Psoas muscle (tissue), 7 donors: ENCODE measurements at regions not wholly inside any gene's neighbourhood (a gene's known extent, or its start where the extent isn't known, plus 50 kb on each side); places are given as distances from the start of the nearest gene placed in this dataset.

ENCODE experiments used
- ATAC-seq, 4 donors: fragments of 200-7000 bp; cut with Tn5 transposase; one replicate each; pipeline ENCODE4 v1.9.1; 2020; ENCODE audit warnings: moderate library complexity in 3 of 4, mild to moderate bottlenecking in 2 of 4
- DNase-seq, 2 donors: peaks; one replicate each; pipeline ENCODE4 v3.0.0-alpha.2; 2020
- H3K27ac ChIP-seq: fragments of 200-600 bp; one replicate; pipeline ENCODE4 v1.8.0; 2022
- H3K27me3 ChIP-seq, 3 donors: fragments of 200-600 bp in 1 of 3; one replicate each; pipeline versions ENCODE4 v1.6.1 to v1.8.0; 2013 to 2022; ENCODE audit warnings: low read length in 2 of 3, mild to moderate bottlenecking in 2 of 3, moderate library complexity in 1 of 3; ENCODE audit not compliant: insufficient read depth in 3 of 3
- H3K36me3 ChIP-seq, 2 donors: fragments of 200-600 bp in 1 of 2; one replicate each; pipeline versions ENCODE4 v1.6.1 to v1.8.0; 2013 to 2022; ENCODE audit warnings: low read depth in 1 of 2, mild to moderate bottlenecking in 1 of 2, moderate library complexity in 1 of 2; ENCODE audit not compliant: insufficient read depth in 1 of 2
- H3K4me1 ChIP-seq: fragments of 200-600 bp; one replicate; pipeline ENCODE4 v1.8.0; 2022
- H3K4me3 ChIP-seq: fragments of 200-600 bp; one replicate; pipeline ENCODE4 v1.8.0; 2022; ENCODE audit warnings: mild to moderate bottlenecking
- H3K9me3 ChIP-seq: fragments of 200-600 bp; one replicate; pipeline ENCODE4 v1.8.0; 2022
- CTCF ChIP-seq: fragments of 200-600 bp; IDR thresholded peaks from one replicate; pipeline ENCODE4 v1.8.0; 2022; ENCODE audit warnings: antibody characterized with exemption
- WGBS, 3 donors: extraction: QIAGEN DNeasy Blood & Tissue Kit; methylation state at CpG; one replicate each; pipeline versions ENCODE4 v1.1.6 to v1.1.7; 2013; 5-methylcytosine and 5-hydroxymethylcytosine counted together
- intact Hi-C, 2 donors: fragments of 100-400 bp; cut with DNase I; formaldehyde crosslinking; loops; one replicate each; pipeline versions ENCODE4 v1.11.0 to v1.14.2; 2022
- donor health status: healthy with polysubstance abuse.
- donor health status: DM: no; HTN: no; CAD: no; lungs with moderate emphysema.
- donor health status: Bipolar disorder and iron deficiency.
- donor health status: healthy.
- donor health status: DM: yes; HTN: yes; CAD: no.
- donor health status: DM: no; HTN: no; CAD: no.
- donor health status: DM: yes; HTN: yes; CAD: no.

GRCh38 chr21:35770101-35770945 is 290.0 kb downstream of the SETD4 start:
- TF ChIP-seq CTCF: no peak
- ATAC-seq: no peak
- Histone ChIP-seq H3K4me3 (no peak overlapping the region), H3K9me3 (no peaks in the 10 kb centered on the region), H3K27me3 (peaks cover 0 to 5% (median 0%) of the 10 kb centered on the region in 3 donors), H3K4me1 (no peaks in the 10 kb centered on the region), H3K27ac (no peak overlapping the region), H3K36me3 (no peaks in the 10 kb centered on the region)
- DNase-seq: no peak
- intact Hi-C loops: no loop called here
- WGBS, 3 donors: 91 to 98% (median 92%) methylated on average over 4 of the region's 4 CpGs

- Histone ChIP-seq H3K4me1 (no peaks in the 10 kb centered on the region), H3K36me3 (no peaks in the 10 kb centered on the region), H3K4me3 (no peak overlapping the region), H3K27me3 (no peaks in the 10 kb centered on the region), H3K9me3 (no peaks in the 10 kb centered on the region), H3K27ac (no peak overlapping the region)
- DNase-seq (no peak), ATAC-seq (peak in 1 of 4 donors; percentile 27)
- intact Hi-C loops: no loop called here
- no peak for TF ChIP-seq CTCF
- WGBS, 3 donors: 52 to 60% (median 59%) methylated on average over 2 of the region's 2 CpGs
Observed at GRCh38 chr21:35768187-35768586, 292.1 kb downstream of the SETD4 start.

- intact Hi-C loops: no loop called here
- no peaks in the 10 kb centered on the region for H3K9me3 ChIP-seq
- no peaks in the 10 kb centered on the region for H3K36me3 ChIP-seq
- TF ChIP-seq CTCF: no peak
- no peaks in the 10 kb centered on the region for H3K4me1 ChIP-seq
- DNase-seq: no peak
- no peak overlapping the region for H3K27ac ChIP-seq
- ATAC-seq: no peak
- H3K4me3 ChIP-seq: no peak overlapping the region
- peaks cover 0 to 3% (median 0%) of the 10 kb centered on the region in 3 donors for H3K27me3 ChIP-seq
Observed at GRCh38 chr21:35764586-35764985, 295.7 kb downstream of the SETD4 start.

- H3K4me1 ChIP-seq: no peaks in the 10 kb centered on the region
- TF ChIP-seq CTCF: no peak
- no peaks in the 10 kb centered on the region for H3K36me3 ChIP-seq
- peaks cover 0 to 4% (median 3%) of the 10 kb centered on the region in 3 donors for H3K27me3 ChIP-seq
- intact Hi-C loops: no loop called here
- no peak overlapping the region for H3K4me3 ChIP-seq
- ATAC-seq (no peak), DNase-seq (no peak)
- 85 to 93% (median 90%) methylated on average over 3 of the region's 3 CpGs for WGBS, 3 donors
- no peak overlapping the region for H3K27ac ChIP-seq
- H3K9me3 ChIP-seq: no peaks in the 10 kb centered on the region
Observed at GRCh38 chr21:35764077-35764476, 296.2 kb downstream of the SETD4 start.

GRCh38 chr21:35754583-35754982 is 305.7 kb downstream of the SETD4 start:
- no peak overlapping the region for H3K27ac ChIP-seq

More at GRCh38 chr21:35754583-35754982, 305.7 kb downstream of the SETD4 start:
- Histone ChIP-seq H3K36me3 (no peaks in the 10 kb centered on the region), H3K4me1 (no peaks in the 10 kb centered on the region), H3K9me3 (no peaks in the 10 kb centered on the region), H3K27me3 (peaks cover 0 to 6% (median 2%) of the 10 kb centered on the region in 3 donors), H3K4me3 (no peak overlapping the region)
- ATAC-seq: no peak
- WGBS, 3 donors: 92 to 94% (median 93%) methylated on average over 2 of the region's 2 CpGs
- no peak for TF ChIP-seq CTCF
- DNase-seq: no peak
- intact Hi-C loops: no loop called here
